ENCODE measurements at regions not wholly inside any gene's neighbourhood (a gene's known extent, or its start where the extent isn't known, plus 50 kb on each side); places are given as distances from the start of the nearest gene placed in this dataset.

DNA sequence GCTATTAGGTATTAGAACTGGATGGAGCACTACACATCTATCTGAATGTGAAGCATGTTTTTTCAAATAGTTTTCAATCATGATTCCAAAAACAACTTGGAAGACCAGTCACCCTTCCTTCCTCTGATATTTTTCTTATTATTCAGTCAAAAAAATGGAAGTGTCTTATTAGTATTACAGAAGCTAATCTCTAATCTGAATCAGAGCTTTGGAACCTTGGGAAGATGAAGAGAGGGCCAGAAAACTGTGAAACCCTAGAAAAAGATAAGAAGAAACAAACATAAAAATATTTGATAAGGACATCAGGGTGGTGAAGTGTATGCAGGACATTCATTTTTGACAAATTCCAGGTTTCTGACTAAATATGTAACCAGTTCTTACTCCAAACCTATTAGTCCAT lies 166.3 kb upstream of the PRSS16 start:
- no peak overlapping the region for H3K14ac ChIP-seq (replicated peaks; ENCODE audit: low read depth, low read length)
- H3K23ac ChIP-seq (ENCODE audit: low read depth, low read length): no peak overlapping the region
- dilution Hi-C loops (cut with HindIII; ENCODE audit: low sequenced_read_pairs, unreplicated experiment) (no loop called here), in situ Hi-C loops (cut with MboI; ENCODE audit: low sequenced_read_pairs) (loop anchor here (5.0 kb wide), 1 partner anchor 474 kb away; no protein-coding TSS in a partner anchor), intact Hi-C loops (cut with micrococcal nuclease) (no loop called here)
- TF ChIP-seq MAZ (IDR thresholded peaks at IDR 0.05; ENCODE audit: borderline replicate concordance, low read depth, low read length): no peak
- no peak for TF ChIP-seq POLR2A (IDR thresholded peaks at IDR 0.05; ENCODE audit: low read depth, low read length)
- no peak for TF ChIP-seq SMC3 (IDR thresholded peaks at IDR 0.05; ENCODE audit: low read depth, low read length)
- TF ChIP-seq MAFK (IDR thresholded peaks at IDR 0.05; ENCODE audit: low read depth, low read length): no peak
- TF ChIP-seq BHLHE40 (IDR thresholded peaks at IDR 0.05; ENCODE audit: low read depth, low read length): no peak
- no peak for TF ChIP-seq NFE2L2 (IDR thresholded peaks at IDR 0.05; ENCODE audit: low read depth, low read length)
- TF ChIP-seq CEBPB (IDR thresholded peaks at IDR 0.05; ENCODE audit: low read depth, low read length): no peak
- peaks cover 2% of the 10 kb centered on the region for H3K27me3 ChIP-seq (ENCODE audit: control insufficient read depth, insufficient read depth, low read length)
- no peak overlapping the region for H2BK15ac ChIP-seq (ENCODE audit: low read depth, low read length)
- H3K4me1 ChIP-seq (ENCODE audit: control insufficient read depth, insufficient read depth, low read length): no peaks in the 10 kb centered on the region
- H3K18ac ChIP-seq (ENCODE audit: low read depth, low read length): no peak overlapping the region
- no peaks in the 10 kb centered on the region for H3K9me3 ChIP-seq (ENCODE audit: control insufficient read depth, insufficient read depth, low read length)
- BruUV-seq (replicated peaks): no TSS peak
- POLR2A ChIA-PET (ENCODE audit: unreplicated experiment): no interaction called here
- no peak overlapping the region for H3K27ac ChIP-seq (ENCODE audit: insufficient read depth, low read length)
- no peak overlapping the region for H2BK20ac ChIP-seq (ENCODE audit: low read depth, low read length)
- no peak overlapping the region for H3K4me3 ChIP-seq (ENCODE audit: insufficient read depth, low read depth, low read length)
- H2AK5ac ChIP-seq (ENCODE audit: low read depth, low read length): no peak overlapping the region
- CTCF ChIA-PET: no interaction called here
- no peak overlapping the region for H3K56ac ChIP-seq (ENCODE audit: extremely low read depth, insufficient read depth, low read length)
- no peak overlapping the region for H2AK9ac ChIP-seq (replicated peaks; ENCODE audit: low read depth, low read length, poor library complexity)
- no peak overlapping the region for H2BK120ac ChIP-seq (ENCODE audit: low read depth, low read length)
- H4K20me1 ChIP-seq (ENCODE audit: insufficient read depth, low read length): no peaks in the 10 kb centered on the region
- no peak overlapping the region for H3K9ac ChIP-seq (ENCODE audit: low read depth, low read length)
- no peak overlapping the region for H2AFZ ChIP-seq (replicated peaks; ENCODE audit: low read length, poor library complexity)
- no peaks in the 10 kb centered on the region for H3K9me1 ChIP-seq (ENCODE audit: insufficient read depth, low read length)
- no peak overlapping the region for H4K8ac ChIP-seq (ENCODE audit: low read depth in 2 of 2, low read length in 2 of 2)
- no peak overlapping the region for H4K5ac ChIP-seq (ENCODE audit: low read depth, low read length)
- H3K36me3 ChIP-seq (ENCODE audit: control insufficient read depth, insufficient read depth, low read length): no peaks in the 10 kb centered on the region
- H3K4me2 ChIP-seq (ENCODE audit: low read depth, low read length): no peak overlapping the region
- no peaks in the 10 kb centered on the region for H3K79me1 ChIP-seq (ENCODE audit: low read depth in 1 of 2, low read length in 2 of 2)
- no peak for ATAC-seq (ENCODE audit: low read depth)
- no peak overlapping the region for H4K91ac ChIP-seq (ENCODE audit: insufficient read depth, low read depth, low read length)
- H2BK5ac ChIP-seq (ENCODE audit: low read depth, low read length, poor library complexity, severe bottlenecking): no peak overlapping the region
- no peak overlapping the region for H3K4ac ChIP-seq (ENCODE audit: low read depth, low read length)
- no peak for DNase-seq

All from IMR-90 (cell line).